Smooth muscle cell (in vitro differentiated cells): ENCODE measurements at regions not wholly inside any gene's neighbourhood (a gene's known extent, or its start where the extent isn't known, plus 50 kb on each side); places are given as distances from the start of the nearest gene placed in this dataset.

Experiments used
- DNase-seq: peaks from one replicate; lab custom pipeline; 2025; ENCODE audit not compliant: unreplicated experiment; lab: John Stamatoyannopoulos, UW
- H2AFZ ChIP-seq: fragments of 200-600 bp; sonication (generic); 2 replicates; pipeline ENCODE4 v1.6.0; 2016; ENCODE audit warnings: antibody characterized with exemption, low read depth, mild to moderate bottlenecking
- H3F3A ChIP-seq: fragments of 200-600 bp; sonication (generic); 2 replicates; pipeline ENCODE4 v1.6.0; 2017; ENCODE audit warnings: antibody characterized with exemption, low read depth
- H3K27ac ChIP-seq: fragments of 200-600 bp; sonication (generic); 2 replicates; pipeline ENCODE4 v1.5.1; 2016; ENCODE audit warnings: low read depth, mild to moderate bottlenecking
- H3K27me3 ChIP-seq: fragments of 200-600 bp; sonication (generic); 2 replicates; pipeline ENCODE4 v1.6.1; 2016; ENCODE audit warnings: low read depth, mild to moderate bottlenecking
- H3K36me3 ChIP-seq: fragments of 200-600 bp; sonication (generic); 2 replicates; pipeline ENCODE4 v1.5.1; 2016; ENCODE audit warnings: low read depth
- H3K4me1 ChIP-seq: fragments of 200-600 bp; sonication (generic); 2 replicates; pipeline ENCODE4 v1.5.1; 2016; ENCODE audit warnings: low read depth
- H3K4me2 ChIP-seq: fragments of 200-600 bp; sonication (generic); 2 replicates; pipeline ENCODE4 v1.6.0; 2016; ENCODE audit warnings: mild to moderate bottlenecking
- H3K4me3 ChIP-seq: fragments of 200-600 bp; sonication (generic); 2 replicates; pipeline ENCODE4 v1.5.1; 2016; ENCODE audit warnings: mild to moderate bottlenecking
- H3K79me2 ChIP-seq: fragments of 200-600 bp; sonication (generic); 2 replicates; pipeline ENCODE4 v1.6.0; 2016; ENCODE audit warnings: low read depth, mild to moderate bottlenecking
- H3K9ac ChIP-seq: fragments of 200-600 bp; sonication (generic); 2 replicates; pipeline ENCODE4 v1.6.0; 2016; ENCODE audit warnings: low read depth
- H3K9me3 ChIP-seq: fragments of 200-600 bp; sonication (generic); replicated peaks from 2 replicates; pipeline ENCODE4 v1.5.1; 2016; ENCODE audit warnings: low read depth
- H4K20me1 ChIP-seq: fragments of 200-600 bp; sonication (generic); 2 replicates; pipeline ENCODE4 v1.6.0; 2016; ENCODE audit warnings: low read depth
- WGBS: methylation state at CpG from one replicate; pipeline ENCODE4 v1.1.7; 2016; ENCODE audit warnings: low lambda C conversion rate; 5-methylcytosine and 5-hydroxymethylcytosine counted together
- TF ChIP-seq, protein P1 (sequence below): fragments of 200-600 bp; sonication (generic); IDR thresholded peaks from 2 replicates; pipeline ENCODE4 v1.5.1; 2017; ENCODE audit warnings: borderline replicate concordance, mild to moderate bottlenecking, antibody characterized with exemption; ENCODE audit not compliant: insufficient read depth, poor library complexity, severe bottlenecking

- Histone ChIP-seq H3F3A (no peaks in the 10 kb centered on the region), H2AFZ (no peak overlapping the region), H4K20me1 (no peaks in the 10 kb centered on the region), H3K9me3 (no peaks in the 10 kb centered on the region), H3K36me3 (no peaks in the 10 kb centered on the region), H3K9ac (no peak overlapping the region), H3K4me1 (no peaks in the 10 kb centered on the region), H3K4me2 (no peak overlapping the region), H3K27me3 (no peaks in the 10 kb centered on the region), H3K27ac (no peak overlapping the region), H3K79me2 (no peaks in the 10 kb centered on the region), H3K4me3 (no peak overlapping the region)
- no peak for DNase-seq
- TF ChIP-seq, protein P1, sequence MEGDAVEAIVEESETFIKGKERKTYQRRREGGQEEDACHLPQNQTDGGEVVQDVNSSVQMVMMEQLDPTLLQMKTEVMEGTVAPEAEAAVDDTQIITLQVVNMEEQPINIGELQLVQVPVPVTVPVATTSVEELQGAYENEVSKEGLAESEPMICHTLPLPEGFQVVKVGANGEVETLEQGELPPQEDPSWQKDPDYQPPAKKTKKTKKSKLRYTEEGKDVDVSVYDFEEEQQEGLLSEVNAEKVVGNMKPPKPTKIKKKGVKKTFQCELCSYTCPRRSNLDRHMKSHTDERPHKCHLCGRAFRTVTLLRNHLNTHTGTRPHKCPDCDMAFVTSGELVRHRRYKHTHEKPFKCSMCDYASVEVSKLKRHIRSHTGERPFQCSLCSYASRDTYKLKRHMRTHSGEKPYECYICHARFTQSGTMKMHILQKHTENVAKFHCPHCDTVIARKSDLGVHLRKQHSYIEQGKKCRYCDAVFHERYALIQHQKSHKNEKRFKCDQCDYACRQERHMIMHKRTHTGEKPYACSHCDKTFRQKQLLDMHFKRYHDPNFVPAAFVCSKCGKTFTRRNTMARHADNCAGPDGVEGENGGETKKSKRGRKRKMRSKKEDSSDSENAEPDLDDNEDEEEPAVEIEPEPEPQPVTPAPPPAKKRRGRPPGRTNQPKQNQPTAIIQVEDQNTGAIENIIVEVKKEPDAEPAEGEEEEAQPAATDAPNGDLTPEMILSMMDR, result no peak
- 78% methylated on average over 8 of the region's 8 CpGs for WGBS
These were observed 98.2 kb downstream of the ING1 start for GRCh38 chr13:110811771-110812120.

GRCh38 chr13:110812121-110812868, 98.8 kb downstream of the ING1 start:
- Histone ChIP-seq H3K27ac (no peak overlapping the region), H3F3A (no peaks in the 10 kb centered on the region), H3K4me1 (no peaks in the 10 kb centered on the region), H4K20me1 (no peaks in the 10 kb centered on the region), H2AFZ (no peak overlapping the region), H3K9me3 (no peaks in the 10 kb centered on the region), H3K4me3 (no peak overlapping the region), H3K79me2 (no peaks in the 10 kb centered on the region), H3K27me3 (no peaks in the 10 kb centered on the region), H3K4me2 (peak overlapping the region; percentile 51), H3K36me3 (no peaks in the 10 kb centered on the region), H3K9ac (no peak overlapping the region)
- TF ChIP-seq, protein P1, result no peak
- DNase-seq, result no peak
- 60% methylated on average over 48 of the region's 48 CpGs for WGBS

DNA sequence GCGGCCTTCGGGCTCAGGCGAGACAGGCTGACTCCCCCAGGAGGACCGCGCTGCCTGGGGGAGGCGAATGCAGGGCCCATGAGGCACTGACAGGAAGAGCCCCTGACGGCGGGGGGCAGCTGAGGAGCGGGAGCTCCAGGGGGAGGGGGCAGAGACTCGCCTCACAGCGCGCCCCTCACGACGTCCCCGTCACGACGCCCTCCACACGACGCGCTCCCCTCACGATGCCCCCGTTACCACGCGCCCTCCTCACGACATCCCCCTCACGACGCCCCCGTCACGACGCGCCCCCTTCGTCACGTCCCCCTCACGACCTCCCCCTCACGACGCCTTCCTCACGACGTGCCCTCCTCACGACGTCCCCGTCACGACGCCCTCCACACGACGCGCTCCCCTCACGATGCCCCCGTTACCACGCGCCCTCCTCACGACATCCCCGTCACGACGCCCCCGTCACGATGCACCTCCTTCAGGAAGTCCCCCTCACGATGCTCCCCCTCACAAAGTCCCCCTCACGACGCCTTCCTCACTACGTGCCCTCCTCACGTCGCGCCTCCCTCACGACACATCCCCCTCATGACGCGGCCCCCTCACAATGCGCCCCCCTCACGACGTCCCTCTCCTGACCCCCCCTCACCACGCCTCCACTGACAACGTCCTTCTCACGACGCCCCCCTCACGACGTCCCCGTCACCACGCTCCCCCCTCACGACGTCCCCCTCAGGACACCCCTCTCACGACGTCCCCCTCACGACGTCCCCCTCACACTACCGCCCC, 99.6 kb downstream of the ING1 start:
- Histone ChIP-seq H3F3A (no peaks in the 10 kb centered on the region), H2AFZ (no peak overlapping the region)

More for the DNA sequence above, 99.6 kb downstream of the ING1 start:
- Histone ChIP-seq H3K4me3 (no peak overlapping the region), H3K27ac (no peak overlapping the region), H3K4me2 (peak overlapping the region; percentile 51), H3K9me3 (no peaks in the 10 kb centered on the region), H3K36me3 (no peaks in the 10 kb centered on the region), H3K79me2 (no peaks in the 10 kb centered on the region), H3K4me1 (no peaks in the 10 kb centered on the region), H4K20me1 (no peaks in the 10 kb centered on the region), H3K9ac (no peak overlapping the region), H3K27me3 (no peaks in the 10 kb centered on the region)
- no peak for DNase-seq
- WGBS, result 84% methylated on average over 13 of the region's 84 CpGs
- TF ChIP-seq, protein P1, result no peak
